GM20431 (cell line): ENCODE measurements at regions not wholly inside any gene's neighbourhood (a gene's known extent, or its start where the extent isn't known, plus 50 kb on each side); places are given as distances from the start of the nearest gene placed in this dataset.

ENCODE experiments used
- in situ Hi-C: fragments of 300-500 bp; cut with MseI, MboI; formaldehyde crosslinking; loops from one replicate; pipeline ENCODE4 v1.15.0; 2020; ENCODE audit warnings: low sequenced_read_pairs; ENCODE audit not compliant: unreplicated experiment

DNA sequence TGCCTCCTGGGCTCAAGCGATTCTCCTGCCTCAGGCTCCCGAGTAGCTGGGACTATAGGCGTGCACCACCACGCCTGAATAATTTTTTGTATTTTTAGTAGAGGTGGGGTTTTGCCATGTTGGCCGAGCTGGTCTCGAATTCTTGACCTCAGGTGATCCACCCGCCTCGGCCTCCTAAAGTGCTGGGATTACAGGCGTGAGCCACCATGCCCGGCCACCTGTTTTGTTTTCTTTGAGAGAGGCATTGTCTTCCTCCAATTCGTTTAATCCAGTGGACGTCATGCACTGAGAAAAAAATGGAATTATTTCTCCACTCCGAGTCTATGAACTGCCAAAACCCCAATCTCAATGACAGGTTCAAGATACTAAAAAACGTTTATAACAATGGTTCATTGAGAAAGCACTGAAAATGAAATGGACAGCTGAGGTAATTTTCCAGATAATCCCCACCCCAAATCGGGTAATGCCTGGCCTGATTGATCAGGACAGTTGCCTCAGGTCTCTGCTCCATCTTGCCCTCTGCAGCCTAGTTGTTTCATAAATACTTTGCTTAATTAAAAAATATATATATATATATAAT is 132.7 kb upstream of the PARP11 start:
- in situ Hi-C loops = no loop called here

DNA sequence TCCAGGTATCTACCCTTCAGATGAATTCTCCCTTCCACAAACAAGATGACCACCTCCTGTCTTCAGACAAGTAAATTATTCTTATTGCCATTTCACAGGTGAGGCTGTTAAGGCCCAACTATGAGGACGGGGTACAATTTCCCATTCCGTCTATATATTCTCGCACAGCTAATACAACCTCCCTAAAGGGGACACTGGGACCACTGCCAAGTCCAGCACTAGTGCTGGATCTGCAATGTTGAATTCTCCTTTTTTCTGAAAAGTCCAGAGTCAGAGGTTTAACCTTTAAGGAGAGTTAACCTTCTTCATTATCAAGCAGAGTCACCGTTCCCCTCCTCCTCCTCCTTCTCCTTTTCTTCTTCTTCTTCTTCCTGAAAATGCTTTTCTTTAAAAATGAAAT is 130.4 kb upstream of the PARP11 start:
- in situ Hi-C loops = no loop called here

DNA sequence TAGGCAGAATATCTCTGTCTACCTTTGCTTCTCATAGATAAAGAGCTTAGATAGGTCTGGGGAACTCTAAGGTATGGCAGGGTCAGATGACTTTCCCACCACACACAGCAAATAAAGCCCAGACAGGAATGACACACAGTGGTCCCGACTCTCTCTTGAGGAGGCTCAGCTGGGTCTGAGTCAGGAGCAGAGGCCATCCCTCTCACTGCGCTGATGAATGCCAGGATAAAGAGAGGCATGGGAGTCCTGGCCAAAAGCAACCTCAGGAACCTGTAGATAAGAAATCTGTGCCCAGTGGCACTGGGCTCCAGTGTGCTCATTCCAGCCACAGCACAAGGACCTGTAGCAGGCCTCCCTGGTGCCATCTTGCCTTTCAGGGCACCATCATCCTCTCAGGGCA is 129.4 kb upstream of the PARP11 start:
- in situ Hi-C loops = no loop called here

GRCh38 chr12:4001841-4002240 is 128.6 kb upstream of the PARP11 start:
- in situ Hi-C loops = no loop called here

GRCh38 chr12:4001031-4001430 is 127.8 kb upstream of the PARP11 start:
- in situ Hi-C loops = no loop called here

DNA sequence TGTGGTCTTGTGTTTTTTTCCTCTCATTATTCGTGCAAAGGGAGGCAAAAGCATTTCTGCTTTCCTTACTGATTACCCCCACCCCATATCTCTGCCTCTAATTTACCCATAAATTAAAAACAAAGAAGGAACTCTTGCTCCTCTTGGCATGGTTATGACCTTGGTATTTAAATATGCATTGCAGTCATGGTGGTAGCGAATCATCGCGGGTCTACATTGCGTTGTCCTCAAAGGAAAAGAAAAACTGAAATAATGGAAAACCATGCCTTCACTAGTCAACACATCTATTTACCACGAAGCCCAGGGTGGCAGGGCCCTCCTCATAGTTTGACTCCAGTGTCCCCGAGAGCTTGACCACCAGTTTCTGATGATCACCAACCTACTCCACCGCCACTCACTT is 126.7 kb upstream of the PARP11 start:
- in situ Hi-C loops = loop anchor here (10.0 kb wide), 1 partner anchor 285 kb away; no protein-coding TSS in a partner anchor

- in situ Hi-C loops = loop anchor here (10.0 kb wide), 1 partner anchor 286 kb away; no protein-coding TSS in a partner anchor
Measured at GRCh38 chr12:3998968-3999792, 126.0 kb upstream of the PARP11 start.

- in situ Hi-C loops = loop anchor here (10.0 kb wide), 1 partner anchor 286 kb away; no protein-coding TSS in a partner anchor
Measured at GRCh38 chr12:3998397-3998796, 125.2 kb upstream of the PARP11 start.

DNA sequence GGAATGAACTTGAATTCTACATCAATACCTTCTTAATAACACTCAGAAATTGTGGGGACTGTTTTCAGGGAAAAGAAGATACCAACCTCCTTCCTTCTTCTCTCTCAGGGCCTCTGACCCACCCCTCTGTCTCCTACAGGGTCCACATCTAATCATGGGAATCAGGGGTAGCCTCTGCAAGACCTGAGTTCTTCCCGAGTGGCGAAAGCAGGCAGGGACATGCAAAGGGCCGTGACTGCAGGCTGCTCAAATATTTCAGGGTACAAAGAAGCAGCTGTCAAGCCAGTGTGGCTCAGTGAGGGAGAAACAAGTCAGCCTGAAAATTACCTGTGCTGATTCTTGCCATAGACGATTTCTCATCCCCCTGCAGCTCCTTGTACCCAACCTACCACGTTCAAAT is 123.1 kb upstream of the PARP11 start:
- in situ Hi-C loops = loop anchor here (10.0 kb wide), 1 partner anchor 288 kb away; no protein-coding TSS in a partner anchor

DNA sequence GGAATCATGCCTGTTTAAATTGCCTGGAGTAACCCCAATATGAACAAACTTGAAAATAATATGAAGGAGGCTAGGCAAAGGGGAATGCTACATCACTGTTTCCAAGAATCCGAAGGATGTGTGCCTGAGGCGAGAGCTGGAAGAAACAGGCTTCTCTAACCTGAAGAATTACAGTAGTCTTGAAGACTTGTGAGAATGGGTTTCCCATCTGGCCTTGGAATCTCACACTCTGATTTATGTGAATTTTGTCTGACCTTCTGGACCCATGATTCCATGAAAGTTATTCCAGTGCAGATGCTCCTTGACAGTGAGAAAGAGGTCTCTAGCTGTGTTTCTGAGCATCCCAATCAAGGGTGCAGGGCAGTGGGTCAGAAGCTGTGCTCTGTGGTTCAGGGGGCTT is 122.1 kb upstream of the PARP11 start:
- in situ Hi-C loops = loop anchor here (10.0 kb wide), 1 partner anchor 289 kb away; no protein-coding TSS in a partner anchor

GRCh38 chr12:3994500-3994899 is 121.3 kb upstream of the PARP11 start:
- in situ Hi-C loops = loop anchor here (10.0 kb wide), 1 partner anchor 290 kb away; no protein-coding TSS in a partner anchor

GRCh38 chr12:3992945-3993344 is 119.7 kb upstream of the PARP11 start:
- in situ Hi-C loops = loop anchor here (10.0 kb wide), 1 partner anchor 292 kb away; no protein-coding TSS in a partner anchor

GRCh38 chr12:3991798-3992580 is 118.8 kb upstream of the PARP11 start:
- in situ Hi-C loops = loop anchor here (10.0 kb wide), 1 partner anchor 293 kb away; no protein-coding TSS in a partner anchor

- in situ Hi-C loops = loop anchor here (10.0 kb wide), 1 partner anchor 294 kb away; no protein-coding TSS in a partner anchor
Measured at GRCh38 chr12:3990501-3991280, 117.5 kb upstream of the PARP11 start.

DNA sequence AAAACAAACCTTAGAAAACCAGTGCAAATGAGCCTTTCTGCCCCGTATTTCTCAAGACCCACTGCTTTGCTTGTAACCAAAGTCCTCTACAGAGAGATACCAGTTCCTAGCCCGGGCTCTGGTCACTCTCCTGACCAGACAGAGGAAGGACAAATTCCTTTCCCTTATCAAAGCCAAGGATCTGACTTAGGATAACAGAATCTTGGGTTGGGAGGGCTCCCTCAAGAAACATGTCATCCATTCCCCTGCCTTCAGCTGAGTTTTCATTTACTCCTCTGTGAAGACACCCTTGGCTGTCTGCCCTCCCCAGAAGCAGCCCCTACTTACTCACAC is 116.0 kb upstream of the PARP11 start:
- in situ Hi-C loops = no loop called here

DNA sequence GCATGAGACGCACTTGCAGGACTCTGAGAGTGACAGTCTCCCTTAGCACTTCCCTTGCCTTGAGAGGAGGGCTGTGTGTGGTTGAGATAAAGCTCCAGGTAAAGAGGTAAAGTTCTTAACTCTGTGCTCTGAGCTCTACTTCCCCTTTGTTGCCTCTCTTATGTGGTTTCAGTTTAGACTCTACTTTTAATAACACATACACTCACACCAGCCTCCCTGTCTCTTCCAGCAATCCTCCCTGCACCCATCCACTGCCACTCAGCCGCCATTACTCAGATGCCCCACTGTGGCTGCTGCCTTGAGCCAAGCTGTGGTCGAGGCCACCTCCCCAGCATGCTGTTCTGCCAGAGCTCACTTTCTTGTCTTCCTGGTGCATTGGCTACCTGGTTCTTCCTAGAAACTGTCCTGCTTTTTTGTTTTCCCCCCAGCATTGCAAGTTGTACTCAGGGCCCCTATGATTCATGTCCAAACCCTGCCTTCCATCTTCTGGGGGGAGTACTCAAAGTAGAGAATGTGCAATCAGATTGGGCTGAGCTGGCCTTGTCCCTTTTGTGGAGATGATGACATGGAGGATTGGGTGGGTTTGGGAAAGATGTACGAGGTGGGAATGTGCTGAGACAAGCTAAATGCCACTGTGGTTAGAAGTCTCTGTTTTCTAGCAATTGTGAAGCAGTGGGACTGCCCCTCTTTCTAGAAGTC is 115.5 kb upstream of the PARP11 start:
- in situ Hi-C loops = no loop called here

DNA sequence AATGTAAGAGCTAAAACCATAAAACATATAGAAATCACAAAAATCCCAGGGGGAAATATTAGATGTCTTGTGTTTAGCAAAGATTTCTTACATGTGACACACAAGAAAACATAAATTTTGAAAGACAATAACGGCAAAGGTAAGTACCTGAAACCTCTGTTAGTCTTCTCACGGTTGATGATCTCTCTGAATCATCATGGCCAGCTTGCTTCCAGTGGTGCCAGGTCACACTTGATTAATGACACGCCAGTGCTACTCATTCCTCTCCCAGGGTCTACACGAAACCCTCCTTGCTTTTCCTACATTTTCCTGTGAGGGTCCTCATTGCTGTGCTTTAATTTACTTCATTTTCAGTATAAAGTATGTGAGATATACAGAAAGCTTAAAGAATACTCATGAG is 114.4 kb upstream of the PARP11 start:
- in situ Hi-C loops = no loop called here

GRCh38 chr12:3980504-3981272 is 107.5 kb upstream of the PARP11 start:
- in situ Hi-C loops = no loop called here
